ENCODE measurements at regions not wholly inside any gene's neighbourhood (a gene's known extent, or its start where the extent isn't known, plus 50 kb on each side); places are given as distances from the start of the nearest gene placed in this dataset.

DNA sequence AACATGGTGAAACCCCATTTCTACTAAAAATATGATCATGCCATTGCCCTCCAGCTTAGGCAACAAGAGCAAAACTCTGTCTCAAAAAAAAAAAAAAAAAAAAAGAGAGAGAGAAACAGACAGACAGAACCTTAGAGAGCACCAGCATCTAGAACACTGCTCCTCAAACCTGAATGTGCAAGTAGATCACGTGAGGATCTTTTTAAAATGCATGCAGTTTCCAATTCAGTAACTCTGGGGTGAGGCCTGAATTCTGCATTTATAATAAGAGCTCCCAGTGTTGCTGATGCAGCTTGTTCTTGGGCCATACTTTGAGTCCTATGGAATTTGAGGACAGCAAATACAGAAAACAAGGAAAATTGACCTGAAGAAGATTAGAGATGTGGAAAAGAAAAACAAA is 218.3 kb downstream of the ALDH8A1 start:
- H3K27ac ChIP-seq (ENCODE audit: insufficient read depth, low read depth, low read length), result no peak overlapping the region
- H3K9me1 ChIP-seq (replicated peaks; ENCODE audit: control insufficient read depth, extremely low read depth, insufficient read depth, low read length), result no peaks in the 10 kb centered on the region
- no peaks in the 10 kb centered on the region for H3K79me2 ChIP-seq (ENCODE audit: control insufficient read depth, insufficient read depth, low read length)
- H2AFZ ChIP-seq (ENCODE audit: low read depth, low read length), result no peak overlapping the region
- no peak for FAIRE-seq
- BruUV-seq (replicated peaks), result no TSS peak
- H3K4me1 ChIP-seq (ENCODE audit: control insufficient read depth, extremely low read depth, insufficient read depth, low read length), result no peaks in the 10 kb centered on the region
- DNase-seq (ENCODE audit: low read depth, low spot score), result no peak
- TF ChIP-seq MYC (IDR thresholded peaks at IDR 0.05; ENCODE audit: low read depth, low read length), result no peak
- no peak for TF ChIP-seq POLR2AphosphoS5 (IDR thresholded peaks at IDR 0.05; ENCODE audit: insufficient read depth, low read depth, low read length)
- TF ChIP-seq JUN (IDR thresholded peaks at IDR 0.05; ENCODE audit: borderline replicate concordance, insufficient read depth, insufficient read length, low read depth), result no peak
- TF ChIP-seq FOS (IDR thresholded peaks at IDR 0.05; ENCODE audit: borderline replicate concordance, insufficient read depth, low read length), result no peak
- TF ChIP-seq, protein P1, sequence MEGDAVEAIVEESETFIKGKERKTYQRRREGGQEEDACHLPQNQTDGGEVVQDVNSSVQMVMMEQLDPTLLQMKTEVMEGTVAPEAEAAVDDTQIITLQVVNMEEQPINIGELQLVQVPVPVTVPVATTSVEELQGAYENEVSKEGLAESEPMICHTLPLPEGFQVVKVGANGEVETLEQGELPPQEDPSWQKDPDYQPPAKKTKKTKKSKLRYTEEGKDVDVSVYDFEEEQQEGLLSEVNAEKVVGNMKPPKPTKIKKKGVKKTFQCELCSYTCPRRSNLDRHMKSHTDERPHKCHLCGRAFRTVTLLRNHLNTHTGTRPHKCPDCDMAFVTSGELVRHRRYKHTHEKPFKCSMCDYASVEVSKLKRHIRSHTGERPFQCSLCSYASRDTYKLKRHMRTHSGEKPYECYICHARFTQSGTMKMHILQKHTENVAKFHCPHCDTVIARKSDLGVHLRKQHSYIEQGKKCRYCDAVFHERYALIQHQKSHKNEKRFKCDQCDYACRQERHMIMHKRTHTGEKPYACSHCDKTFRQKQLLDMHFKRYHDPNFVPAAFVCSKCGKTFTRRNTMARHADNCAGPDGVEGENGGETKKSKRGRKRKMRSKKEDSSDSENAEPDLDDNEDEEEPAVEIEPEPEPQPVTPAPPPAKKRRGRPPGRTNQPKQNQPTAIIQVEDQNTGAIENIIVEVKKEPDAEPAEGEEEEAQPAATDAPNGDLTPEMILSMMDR (IDR thresholded peaks at IDR 0.05; ENCODE audit: extremely low read depth in 1 of 2, insufficient read depth in 1 of 2, low read depth in 1 of 2, low read length in 2 of 2), result no peak
- no peak for TF ChIP-seq MAX (IDR thresholded peaks at IDR 0.05; ENCODE audit: insufficient read depth, insufficient read length)
- no peak for TF ChIP-seq POLR2A (IDR thresholded peaks at IDR 0.05; ENCODE audit: low read depth, low read length)
- no peak for TF ChIP-seq EZH2 (IDR thresholded peaks at IDR 0.05; ENCODE audit: borderline replicate concordance, low read depth, low read length, severe bottlenecking)
- no peak for TF ChIP-seq GATA2 (IDR thresholded peaks at IDR 0.05; ENCODE audit: insufficient read depth, insufficient read length, low read depth, low read length)
- H3K36me3 ChIP-seq (ENCODE audit: control insufficient read depth in 2 of 2, extremely low read depth in 1 of 2, insufficient read depth in 2 of 2, low read length in 2 of 2), result no peaks in the 10 kb centered on the region
- ChIA-PET POLR2A (no interaction called here), CTCF (no interaction called here)
- no peak overlapping the region for H3K9ac ChIP-seq (replicated peaks; ENCODE audit: extremely low read depth, insufficient read depth, low read length)
- no peak overlapping the region for H3K4me3 ChIP-seq (replicated peaks in 1 of 3; ENCODE audit: insufficient read depth in 1 of 3, low read depth in 1 of 3, low read length in 3 of 3)
- H3K9me3 ChIP-seq (replicated peaks; ENCODE audit: control insufficient read depth, insufficient read depth, low read length), result no peaks in the 10 kb centered on the region
- intact Hi-C loops (cut with micrococcal nuclease), result no loop called here
- H3K4me2 ChIP-seq (ENCODE audit: insufficient read depth, low read length), result no peak overlapping the region
- dilution Hi-C loops (cut with MboI; ENCODE audit: extremely low pct_ligation_motif_present, low sequenced_read_pairs), result no loop called here
- no peaks in the 10 kb centered on the region for H4K20me1 ChIP-seq (replicated peaks; ENCODE audit: control insufficient read depth, extremely low read depth, insufficient read depth, low read length)
- no peaks in the 10 kb centered on the region for H3K27me3 ChIP-seq (ENCODE audit: control insufficient read depth in 2 of 2, insufficient read depth in 2 of 2, low read length in 2 of 2)

Measured in endothelial cell of umbilical vein (primary cell).